ENCODE measurements at regions not wholly inside any gene's neighbourhood (a gene's known extent, or its start where the extent isn't known, plus 50 kb on each side); places are given as distances from the start of the nearest gene placed in this dataset.
"Not testable (repeated sequence)": the region's sequence is repeated elsewhere in the genome, so short reads cannot be mapped to it uniquely, and the experiment has no call there.

- H3K27me3 Mint-ChIP-seq (ENCODE audit: low read depth); H3K4me3 Mint-ChIP-seq; H3K36me3 Mint-ChIP-seq (ENCODE audit: low read depth); H3K4me1 Mint-ChIP-seq (ENCODE audit: low read depth); CTCF ChIA-PET; POLR2A ChIA-PET; ATAC-seq; H3K27ac Mint-ChIP-seq; DNase-seq: not testable (repeated sequence)
- H3K9me3 Mint-ChIP-seq (ENCODE audit: insufficient read depth): peaks cover 38% of the 10 kb centered on the region
These were observed 761.5 kb upstream of the CTNND2 start for GRCh38 chr5:12665772-12666171.

- Mint-ChIP-seq H3K9me3 (ENCODE audit: insufficient read depth) (peaks cover 19% of the 10 kb centered on the region), H3K27ac (no peak overlapping the region), H3K4me1 (ENCODE audit: low read depth) (no peaks in the 10 kb centered on the region), H3K27me3 (ENCODE audit: low read depth) (no peaks in the 10 kb centered on the region), H3K36me3 (ENCODE audit: low read depth) (no peaks in the 10 kb centered on the region), H3K4me3 (no peak overlapping the region)
- no peak for DNase-seq
- ChIA-PET POLR2A (no interaction called here), CTCF (no interaction called here)
- ATAC-seq: no peak
These were observed 758.5 kb upstream of the CTNND2 start for GRCh38 chr5:12662545-12663314.

- DNase-seq (no peak), ATAC-seq (no peak)
- H3K27ac Mint-ChIP-seq: no peak overlapping the region
- CTCF ChIA-PET: no interaction called here
- no peaks in the 10 kb centered on the region for H3K36me3 Mint-ChIP-seq (ENCODE audit: low read depth)
- peaks cover 18% of the 10 kb centered on the region for H3K9me3 Mint-ChIP-seq (ENCODE audit: insufficient read depth)
- H3K4me3 Mint-ChIP-seq: no peak overlapping the region
- POLR2A ChIA-PET: no interaction called here
- no peaks in the 10 kb centered on the region for H3K4me1 Mint-ChIP-seq (ENCODE audit: low read depth)
- H3K27me3 Mint-ChIP-seq (ENCODE audit: low read depth): no peaks in the 10 kb centered on the region
These were observed 757.5 kb upstream of the CTNND2 start for GRCh38 chr5:12661617-12662370.

GRCh38 chr5:12660279-12661107 is 756.2 kb upstream of the CTNND2 start:
- H3K27ac Mint-ChIP-seq; POLR2A ChIA-PET; H3K4me1 Mint-ChIP-seq (ENCODE audit: low read depth); CTCF ChIA-PET; ATAC-seq; H3K27me3 Mint-ChIP-seq (ENCODE audit: low read depth); H3K4me3 Mint-ChIP-seq; DNase-seq; H3K36me3 Mint-ChIP-seq (ENCODE audit: low read depth): not testable (repeated sequence)
- H3K9me3 Mint-ChIP-seq (ENCODE audit: insufficient read depth): peaks cover 16% of the 10 kb centered on the region

DNA sequence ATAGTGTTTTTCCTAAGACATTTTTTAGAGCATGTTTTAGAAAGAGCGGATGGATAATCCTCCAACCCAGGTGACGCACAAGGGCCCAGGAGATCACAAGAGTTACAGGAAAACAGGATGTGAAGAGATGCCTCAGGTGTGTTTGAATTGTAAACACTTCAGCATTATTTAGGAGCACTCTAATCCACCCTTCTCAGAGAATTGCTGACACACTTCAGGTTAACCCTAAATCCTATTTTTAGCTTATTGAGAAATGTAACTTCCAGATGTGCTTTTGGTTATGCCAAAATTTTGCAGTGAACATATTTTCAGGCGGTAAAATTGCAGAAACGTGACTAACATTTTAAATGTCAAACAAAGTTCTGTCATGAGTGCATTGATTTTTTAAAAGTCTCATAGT is 755.4 kb upstream of the CTNND2 start:
- no peak for ATAC-seq
- Mint-ChIP-seq H3K27me3 (ENCODE audit: low read depth) (no peaks in the 10 kb centered on the region), H3K36me3 (ENCODE audit: low read depth) (no peaks in the 10 kb centered on the region), H3K27ac (no peak overlapping the region), H3K9me3 (ENCODE audit: insufficient read depth) (peaks cover 18% of the 10 kb centered on the region), H3K4me3 (no peak overlapping the region), H3K4me1 (ENCODE audit: low read depth) (no peaks in the 10 kb centered on the region)
- POLR2A ChIA-PET: no interaction called here
- DNase-seq: no peak
- CTCF ChIA-PET: no interaction called here

GRCh38 chr5:12658871-12659446 is 754.7 kb upstream of the CTNND2 start:
- DNase-seq: no peak
- POLR2A ChIA-PET: no interaction called here
- H3K27me3 Mint-ChIP-seq (ENCODE audit: low read depth): no peaks in the 10 kb centered on the region
- ATAC-seq: no peak
- no peaks in the 10 kb centered on the region for H3K36me3 Mint-ChIP-seq (ENCODE audit: low read depth)
- no peak overlapping the region for H3K27ac Mint-ChIP-seq
- peaks cover 18% of the 10 kb centered on the region for H3K9me3 Mint-ChIP-seq (ENCODE audit: insufficient read depth)
- H3K4me1 Mint-ChIP-seq (ENCODE audit: low read depth): no peaks in the 10 kb centered on the region
- CTCF ChIA-PET: no interaction called here
- H3K4me3 Mint-ChIP-seq: no peak overlapping the region

GRCh38 chr5:12657914-12658474 is 753.7 kb upstream of the CTNND2 start:
- H3K4me3 Mint-ChIP-seq; H3K36me3 Mint-ChIP-seq (ENCODE audit: low read depth); CTCF ChIA-PET; H3K27ac Mint-ChIP-seq; ATAC-seq; DNase-seq; H3K4me1 Mint-ChIP-seq (ENCODE audit: low read depth); H3K27me3 Mint-ChIP-seq (ENCODE audit: low read depth); POLR2A ChIA-PET: not testable (repeated sequence)
- H3K9me3 Mint-ChIP-seq (ENCODE audit: insufficient read depth): peaks cover 23% of the 10 kb centered on the region

GRCh38 chr5:12655675-12656074 is 751.4 kb upstream of the CTNND2 start:
- no peaks in the 10 kb centered on the region for H3K4me1 Mint-ChIP-seq (ENCODE audit: low read depth)
- POLR2A ChIA-PET: no interaction called here
- no peak overlapping the region for H3K27ac Mint-ChIP-seq

DNA sequence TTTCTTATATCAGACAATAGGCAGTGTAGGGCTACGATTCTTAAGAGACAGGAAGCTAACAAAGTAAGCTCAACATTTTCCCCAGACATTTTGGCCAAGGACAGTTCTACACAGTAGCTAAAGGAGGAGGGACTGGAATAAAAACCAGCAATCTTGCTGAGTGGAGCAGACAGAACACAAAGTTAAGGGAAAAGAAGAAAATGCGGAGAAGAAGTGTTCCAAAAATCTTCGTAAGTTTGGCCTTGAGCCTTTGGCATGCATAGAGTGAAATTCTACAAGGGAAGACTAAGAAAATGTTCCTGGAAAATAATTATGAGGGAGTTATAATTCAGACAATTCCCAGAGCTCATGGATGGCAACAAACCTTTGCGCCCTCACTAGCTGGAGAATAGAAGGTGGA is 748.0 kb upstream of the CTNND2 start:
- no peaks in the 10 kb centered on the region for H3K4me1 Mint-ChIP-seq (ENCODE audit: low read depth)
- POLR2A ChIA-PET: no interaction called here
- H3K4me3 Mint-ChIP-seq: no peak overlapping the region
- H3K27me3 Mint-ChIP-seq (ENCODE audit: low read depth): no peaks in the 10 kb centered on the region
- ATAC-seq: no peak
- no peak for DNase-seq
- peaks cover 28% of the 10 kb centered on the region for H3K9me3 Mint-ChIP-seq (ENCODE audit: insufficient read depth)
- no peak overlapping the region for H3K27ac Mint-ChIP-seq
- CTCF ChIA-PET: no interaction called here
- no peaks in the 10 kb centered on the region for H3K36me3 Mint-ChIP-seq (ENCODE audit: low read depth)

More at GRCh38 chr5:12655675-12656074, 751.4 kb upstream of the CTNND2 start:
- peaks cover 26% of the 10 kb centered on the region for H3K9me3 Mint-ChIP-seq (ENCODE audit: insufficient read depth)
- H3K36me3 Mint-ChIP-seq (ENCODE audit: low read depth): no peaks in the 10 kb centered on the region
- H3K27me3 Mint-ChIP-seq (ENCODE audit: low read depth): no peaks in the 10 kb centered on the region
- ATAC-seq (no peak), DNase-seq (no peak)
- H3K4me3 Mint-ChIP-seq: no peak overlapping the region
- CTCF ChIA-PET: no interaction called here

DNA sequence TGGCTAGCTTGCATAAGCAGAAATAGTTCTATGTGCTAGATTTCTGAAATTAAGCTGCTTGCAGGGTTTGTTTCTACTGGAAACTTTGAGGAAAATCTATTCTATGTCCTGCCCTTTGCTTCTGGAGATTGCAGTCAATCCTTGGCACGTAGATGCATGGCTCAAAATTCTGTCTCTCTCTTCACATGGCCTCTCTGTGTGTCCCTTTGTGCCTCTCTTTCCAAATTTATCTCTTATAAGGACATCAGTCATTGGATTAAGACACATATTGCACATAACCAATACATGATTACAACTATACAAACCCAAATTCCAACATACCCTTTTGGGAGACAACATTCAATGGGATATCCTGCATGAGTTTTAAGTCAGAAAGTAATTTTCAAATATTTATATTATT is 744.3 kb upstream of the CTNND2 start:
- CTCF ChIA-PET: no interaction called here
- Mint-ChIP-seq H3K4me3 (no peak overlapping the region), H3K27me3 (ENCODE audit: low read depth) (no peaks in the 10 kb centered on the region), H3K27ac (no peak overlapping the region), H3K9me3 (ENCODE audit: insufficient read depth) (peaks cover 21% of the 10 kb centered on the region), H3K36me3 (ENCODE audit: low read depth) (no peaks in the 10 kb centered on the region), H3K4me1 (ENCODE audit: low read depth) (no peaks in the 10 kb centered on the region)
- DNase-seq (no peak), ATAC-seq (no peak)
- POLR2A ChIA-PET: no interaction called here

DNA sequence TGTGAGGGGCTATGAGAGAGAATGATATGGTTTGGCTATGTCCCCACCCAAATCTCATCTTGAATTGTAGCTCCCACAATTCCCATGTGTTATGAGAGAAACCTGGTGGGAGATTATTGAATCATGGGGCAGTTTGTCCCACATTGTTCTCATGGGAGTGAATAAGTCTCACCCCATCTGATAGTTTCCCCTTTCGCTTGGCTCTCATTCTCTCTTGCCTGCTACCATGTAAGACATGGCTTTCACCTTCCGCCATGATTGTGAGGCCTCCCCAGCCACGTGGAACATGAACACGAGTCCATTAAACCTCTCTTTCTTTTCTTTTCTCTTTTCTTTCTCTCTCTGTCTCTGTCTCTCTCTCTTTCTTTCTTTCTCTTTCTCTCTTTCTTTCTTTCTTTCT is 743.4 kb upstream of the CTNND2 start:
- no peaks in the 10 kb centered on the region for H3K4me1 Mint-ChIP-seq (ENCODE audit: low read depth)
- no peaks in the 10 kb centered on the region for H3K27me3 Mint-ChIP-seq (ENCODE audit: low read depth)
- DNase-seq: no peak
- CTCF ChIA-PET: no interaction called here
- H3K9me3 Mint-ChIP-seq (ENCODE audit: insufficient read depth): peaks cover 13% of the 10 kb centered on the region
- H3K36me3 Mint-ChIP-seq (ENCODE audit: low read depth): no peaks in the 10 kb centered on the region
- no peak overlapping the region for H3K27ac Mint-ChIP-seq
- H3K4me3 Mint-ChIP-seq: no peak overlapping the region
- POLR2A ChIA-PET: no interaction called here
- ATAC-seq: no peak

GRCh38 chr5:12645582-12645981 is 741.3 kb upstream of the CTNND2 start:
- H3K36me3 Mint-ChIP-seq (ENCODE audit: low read depth): no peaks in the 10 kb centered on the region
- ATAC-seq (no peak), DNase-seq (no peak)
- H3K9me3 Mint-ChIP-seq (ENCODE audit: insufficient read depth): peaks cover 8% of the 10 kb centered on the region
- H3K4me3 Mint-ChIP-seq: no peak overlapping the region
- ChIA-PET CTCF (no interaction called here), POLR2A (no interaction called here)
- H3K27me3 Mint-ChIP-seq (ENCODE audit: low read depth): no peaks in the 10 kb centered on the region
- H3K4me1 Mint-ChIP-seq (ENCODE audit: low read depth): no peaks in the 10 kb centered on the region
- H3K27ac Mint-ChIP-seq: no peak overlapping the region
